ENCODE measurements at regions not wholly inside any gene's neighbourhood (a gene's known extent, or its start where the extent isn't known, plus 50 kb on each side); places are given as distances from the start of the nearest gene placed in this dataset.

- TF ChIP-seq POLR2A (IDR thresholded peaks at IDR 0.05) (no peak), CTCF (IDR thresholded peaks at IDR 0.05) (no peak), POLR2AphosphoS5 (IDR thresholded peaks at IDR 0.05) (no peak)
These were observed 135.7 kb upstream of the SERP2 start for GRCh38 chr13:44237881-44238421.
